NCI-H446 treated with DMSO at 0.1 percent for 48 hours (cell line): ENCODE measurements at regions not wholly inside any gene's neighbourhood (a gene's known extent, or its start where the extent isn't known, plus 50 kb on each side); places are given as distances from the start of the nearest gene placed in this dataset.
"Not testable (repeated sequence)": the region's sequence is repeated elsewhere in the genome, so short reads cannot be mapped to it uniquely, and the experiment has no call there.

Experiments used
- DNase-seq: peaks from one replicate; lab custom pipeline; 2025; lab: John Stamatoyannopoulos, UW

DNA sequence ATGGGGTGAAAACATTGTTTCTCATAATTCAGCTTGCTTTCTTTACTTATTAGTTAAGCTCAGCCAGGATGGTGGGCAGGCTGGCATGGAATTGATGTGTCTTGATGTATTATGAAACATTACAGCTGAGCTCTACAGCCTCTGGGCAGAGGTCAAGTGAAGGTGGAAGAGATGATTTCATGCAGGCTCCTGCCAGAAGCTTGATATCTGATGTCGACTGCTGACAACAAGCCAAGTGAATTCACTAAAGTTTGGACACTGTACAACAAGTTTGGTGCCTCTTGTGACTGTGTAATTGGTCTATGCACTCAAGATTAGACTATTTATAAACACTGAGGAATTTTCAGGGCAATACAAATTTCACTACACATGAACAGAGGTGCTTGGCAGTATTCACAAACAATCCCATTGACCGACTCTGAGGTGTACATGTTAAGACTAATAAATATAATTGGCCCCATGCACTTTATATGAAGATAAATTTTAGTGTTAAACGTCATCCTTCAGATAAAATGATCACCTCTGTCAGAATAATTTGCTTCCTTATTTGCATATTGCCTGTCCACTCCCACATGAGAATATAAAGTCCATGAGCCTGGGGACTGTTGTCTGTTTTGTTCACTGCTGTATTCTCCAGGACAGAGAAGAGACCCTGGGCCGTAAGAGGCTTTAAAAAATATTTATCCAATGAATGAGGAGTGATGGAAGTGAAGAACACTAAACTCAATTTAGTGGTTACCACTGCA, 612.2 kb downstream of the IQCM start:
- DNase-seq, result no peak

DNA sequence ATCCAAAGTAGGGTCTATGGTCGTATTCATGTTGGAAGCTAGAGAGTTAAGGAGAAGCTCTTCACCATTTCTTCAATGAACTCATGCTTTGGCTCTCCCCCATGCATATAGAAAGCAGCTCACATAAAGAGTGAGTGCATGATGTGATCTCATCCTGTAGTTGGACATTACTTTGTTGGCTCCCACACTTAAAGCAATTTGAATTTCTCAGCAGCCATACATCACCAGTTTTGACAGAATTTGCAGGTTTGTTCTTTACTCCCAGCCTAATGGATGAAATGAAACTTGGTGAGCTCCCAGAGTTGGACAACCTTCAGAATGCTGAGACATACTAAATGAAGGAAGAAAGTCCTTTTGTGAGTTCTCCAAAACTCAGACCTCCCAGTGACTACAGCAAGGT, 613.5 kb downstream of the IQCM start:
- no peak for DNase-seq

DNA sequence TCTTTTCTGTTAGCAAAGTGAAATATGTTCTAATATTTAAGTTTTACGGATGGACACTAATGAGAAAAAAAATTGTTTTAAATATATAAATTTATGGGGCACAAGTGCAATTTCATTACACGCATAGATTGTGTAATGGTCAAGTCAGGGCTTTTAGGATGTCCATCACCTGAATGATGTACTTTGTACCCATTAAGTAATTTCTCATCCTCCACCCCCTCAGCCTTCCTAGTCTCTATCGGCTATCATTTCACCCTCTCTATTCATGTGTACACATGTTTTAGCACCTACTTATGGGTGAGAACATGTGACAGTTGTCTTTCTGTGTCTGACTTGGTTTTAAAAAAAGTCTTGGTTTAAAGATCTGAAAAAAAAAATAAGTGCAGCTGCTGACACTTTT, 616.0 kb downstream of the IQCM start:
- no peak for DNase-seq

DNA sequence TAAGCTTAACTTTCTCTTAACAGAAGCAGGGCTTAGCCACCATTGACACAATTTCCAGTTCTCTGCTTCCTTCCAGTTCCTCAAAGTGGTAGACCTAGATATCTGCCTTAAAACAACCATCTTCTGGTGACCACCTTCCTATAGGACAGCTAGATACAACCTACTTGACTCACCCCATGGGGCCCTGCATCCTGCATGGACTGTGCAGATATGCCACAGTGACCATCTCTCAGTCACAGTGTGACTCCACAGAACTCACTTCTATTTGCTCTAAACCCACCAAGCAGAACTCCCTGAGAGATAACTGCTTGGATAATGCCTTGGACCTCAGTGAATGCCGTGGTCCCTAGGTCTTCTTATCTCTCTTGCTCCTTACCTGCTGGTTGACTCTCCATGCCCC, 621.6 kb downstream of the IQCM start:
- DNase-seq, result no peak

DNA sequence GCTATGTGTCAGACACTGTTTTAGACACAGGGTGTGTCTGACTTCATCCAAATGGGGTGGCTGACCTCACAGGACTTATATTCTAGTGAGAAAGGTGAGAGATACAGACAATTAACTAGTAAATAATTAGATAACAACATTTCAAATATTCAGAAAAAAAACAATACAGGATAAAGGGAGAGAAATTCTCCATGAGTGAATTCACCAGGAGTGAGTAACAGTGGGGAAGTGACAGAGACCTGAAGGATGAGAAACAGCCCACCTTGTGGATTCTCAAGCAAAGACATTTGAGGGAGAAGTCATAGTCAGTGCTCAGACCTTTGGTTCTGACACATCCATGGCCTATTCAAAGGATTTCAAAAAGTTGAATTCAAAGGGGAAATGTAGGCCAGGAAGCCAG, 627.9 kb downstream of the IQCM start:
- DNase-seq, result no peak

DNA sequence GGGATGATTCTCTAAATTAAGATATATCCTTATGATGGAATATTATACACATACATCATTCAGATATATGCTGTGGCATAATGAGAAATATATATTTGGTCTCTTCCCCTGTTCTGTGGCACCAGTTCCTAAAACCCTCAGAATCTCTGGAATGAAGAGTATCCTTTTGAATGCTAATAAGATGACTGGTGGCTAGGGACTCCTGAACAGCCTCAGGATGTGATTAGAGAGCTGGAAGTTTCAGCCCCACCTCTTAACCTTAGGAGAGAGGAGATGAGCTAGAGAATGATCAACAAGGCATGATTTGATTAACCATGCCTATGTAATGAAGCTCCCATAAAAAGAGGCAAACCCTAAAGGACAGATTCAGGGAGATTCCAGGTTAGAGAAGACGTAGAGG, 632.0 kb downstream of the IQCM start:
- no peak for DNase-seq

DNA sequence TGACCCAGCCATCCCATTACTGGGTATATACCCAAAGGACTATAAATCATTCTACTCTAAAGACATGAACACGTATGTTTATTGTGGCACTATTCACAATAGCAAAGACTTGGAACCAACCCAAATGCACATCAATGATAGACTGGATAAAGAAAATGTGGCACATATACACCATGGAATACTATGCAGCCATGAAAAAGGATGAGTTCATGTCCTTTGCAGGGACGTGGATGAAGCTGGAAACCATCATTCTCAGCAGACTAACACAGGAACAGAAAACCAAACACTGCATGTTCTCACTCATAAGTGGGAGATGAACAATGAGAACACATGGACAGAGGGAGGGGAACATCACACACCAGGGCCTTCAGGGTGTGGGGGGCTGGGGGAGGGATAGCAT, 634.2 kb downstream of the IQCM start:
- DNase-seq, result not testable (repeated sequence)

DNA sequence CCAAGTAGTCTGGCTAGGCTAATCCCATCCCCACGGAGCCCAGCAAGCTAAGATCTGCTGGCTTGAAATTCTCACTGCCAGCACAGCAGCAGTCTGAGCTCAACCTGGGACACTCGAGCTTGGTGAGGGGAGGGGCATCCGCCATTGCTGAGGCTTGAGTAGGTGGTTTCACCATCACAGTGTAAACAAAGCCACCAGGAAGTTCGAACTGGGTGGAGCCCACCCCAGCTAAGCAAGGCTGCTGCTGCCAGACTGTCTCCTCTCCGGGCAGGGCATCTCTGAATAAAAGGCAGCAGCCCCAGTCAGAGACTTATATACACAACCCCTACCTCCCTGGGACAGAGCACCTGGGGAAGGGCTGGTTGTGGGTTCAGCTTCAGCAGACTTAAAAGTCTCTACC, 639.6 kb downstream of the IQCM start:
- DNase-seq, result no peak

DNA sequence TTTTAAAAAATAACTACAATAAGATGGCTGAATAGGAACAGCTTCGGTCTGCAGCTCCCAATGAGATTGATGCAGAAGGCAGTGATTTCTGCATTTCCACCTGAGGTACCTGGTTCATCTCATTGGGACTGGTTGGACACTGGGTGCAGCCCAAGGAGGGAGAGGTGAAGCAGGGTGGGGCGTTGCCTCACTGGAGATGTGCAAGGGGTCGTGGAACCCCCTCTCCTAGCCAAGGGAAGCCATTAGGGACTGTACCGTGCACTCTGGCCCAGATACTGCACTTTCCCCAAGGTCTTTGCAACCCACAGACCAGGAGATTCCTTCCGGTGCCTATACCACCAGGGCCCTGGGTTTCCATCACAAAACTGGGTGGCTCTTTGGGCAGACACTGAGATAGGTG, 640.1 kb downstream of the IQCM start:
- DNase-seq, result no peak

DNA sequence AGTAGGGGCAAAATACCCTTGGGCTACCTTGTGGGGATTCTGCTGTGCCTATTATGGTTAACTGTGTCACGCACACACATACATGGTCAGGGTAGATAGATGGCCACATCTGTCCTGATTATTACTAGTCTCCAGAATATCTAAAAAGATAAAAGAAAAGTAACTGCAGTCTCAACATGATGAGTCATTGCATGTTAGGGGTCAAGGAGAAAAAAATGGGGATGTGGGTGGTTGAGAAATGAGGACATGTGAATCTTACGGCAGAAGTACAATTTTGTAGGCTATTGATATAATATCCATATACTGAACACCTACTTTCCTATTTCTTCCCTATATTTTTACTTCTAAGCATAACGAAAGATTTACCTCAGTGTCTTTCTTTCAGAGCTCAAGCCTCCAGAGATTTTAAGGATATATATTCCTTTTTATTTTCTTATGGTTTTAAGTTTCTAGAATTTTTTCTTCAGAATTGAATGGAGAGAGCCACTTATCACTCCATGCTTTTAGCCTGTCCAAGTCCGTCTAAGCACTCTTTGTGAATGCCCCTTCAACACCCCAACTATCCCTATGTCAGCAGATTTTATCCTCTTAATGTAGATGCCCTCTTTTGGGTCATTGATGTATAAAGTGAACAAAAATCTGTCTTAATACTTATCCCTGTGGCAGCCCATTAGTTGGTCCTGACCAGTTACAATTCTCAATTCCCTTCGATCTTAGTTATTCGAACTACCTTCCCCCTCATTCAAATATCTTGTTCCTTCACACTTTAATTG, 642.2 kb downstream of the IQCM start:
- DNase-seq, result no peak

DNA sequence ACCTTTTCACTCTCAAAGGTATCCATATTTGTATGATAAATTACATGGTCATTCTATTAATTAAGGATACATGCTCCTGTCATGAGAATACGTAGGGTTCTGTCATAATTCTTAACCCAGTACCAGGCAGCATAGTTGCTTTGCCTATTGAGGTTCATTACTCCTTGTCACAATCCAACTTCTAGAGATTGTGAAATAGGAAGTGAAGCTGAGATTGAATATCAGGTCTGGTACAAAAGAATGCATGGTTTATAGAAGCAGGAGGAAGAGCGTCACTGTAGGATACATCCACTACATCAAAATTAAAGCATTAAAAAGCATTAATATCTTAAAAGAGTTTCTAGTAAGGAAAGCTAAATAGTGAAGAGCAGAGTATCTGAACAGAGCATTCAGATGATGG, 647.0 kb downstream of the IQCM start:
- no peak for DNase-seq

DNA sequence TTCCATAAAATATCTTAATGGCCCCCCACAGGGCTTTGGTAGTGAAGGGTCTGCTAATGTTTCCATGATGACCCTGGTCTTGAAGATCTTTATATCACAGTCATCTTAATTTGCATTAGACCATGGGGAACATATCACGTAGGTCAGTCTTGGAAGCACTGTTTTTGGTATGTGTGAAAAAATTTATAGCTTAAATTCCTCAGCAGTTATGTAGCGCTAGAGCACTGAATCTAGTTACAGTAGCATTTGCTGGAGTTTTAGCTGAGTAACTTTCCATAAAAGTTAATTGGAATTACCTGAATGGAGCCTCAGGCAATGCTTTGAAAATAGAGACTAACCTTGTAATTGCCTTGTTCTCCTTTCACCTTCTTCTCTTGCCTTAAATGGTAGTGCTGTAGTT, 648.8 kb downstream of the IQCM start:
- no peak for DNase-seq

DNA sequence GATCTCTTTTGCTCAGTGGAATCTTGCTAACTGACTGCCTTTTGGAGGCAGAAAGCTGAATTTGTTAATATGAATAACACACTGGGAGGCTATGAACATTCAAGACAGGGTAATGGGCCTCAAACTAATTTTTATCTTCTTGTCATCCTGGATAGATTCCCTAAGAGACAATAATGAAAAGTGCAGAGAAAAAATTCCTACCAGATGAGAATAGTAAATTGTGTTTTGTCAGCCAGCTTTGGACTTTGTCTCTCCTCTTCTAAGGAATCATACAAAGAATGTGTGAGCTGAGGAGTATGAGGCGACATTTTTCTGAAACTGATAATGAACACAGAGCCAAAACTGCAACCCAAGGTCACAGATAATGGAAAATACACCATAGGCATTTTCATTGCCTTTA, 649.3 kb downstream of the IQCM start:
- DNase-seq, result no peak

DNA sequence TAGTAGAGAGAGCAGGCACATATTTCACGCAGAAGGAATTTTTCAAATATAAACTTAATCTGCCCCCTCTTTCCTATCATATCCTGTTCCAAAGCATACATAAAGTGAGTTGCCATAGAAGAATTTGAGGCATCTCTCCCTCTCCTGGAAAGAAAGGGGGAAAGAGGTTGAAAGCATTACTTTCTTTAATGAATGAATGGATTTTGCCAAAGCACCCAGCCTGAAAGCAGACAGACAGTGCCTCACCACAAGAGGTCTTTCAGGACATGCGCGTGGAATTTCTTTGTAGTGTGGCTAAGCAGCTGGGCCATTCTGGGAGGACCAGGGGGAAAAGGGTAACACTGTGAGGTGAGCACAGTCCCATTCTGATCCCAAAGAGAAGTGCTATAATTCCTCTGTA, 651.4 kb downstream of the IQCM start:
- DNase-seq, result no peak

DNA sequence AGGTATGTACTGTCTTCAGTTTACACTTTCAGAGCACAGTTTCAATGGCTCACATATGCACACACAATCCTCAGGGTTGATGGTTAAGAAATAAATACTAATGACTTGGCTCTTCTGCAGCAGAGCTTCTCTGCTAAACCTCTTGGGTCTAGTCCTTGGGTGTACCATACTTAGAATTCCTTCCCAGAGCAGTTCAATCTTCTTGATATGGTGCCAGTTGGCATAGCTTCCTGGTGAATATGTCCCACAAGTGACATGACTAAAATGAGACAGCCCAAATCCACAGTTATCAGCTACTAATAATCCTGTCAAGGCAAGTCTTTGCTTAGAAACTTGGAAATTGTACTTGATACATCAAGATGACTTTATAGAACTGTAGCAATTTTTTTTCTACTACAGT, 654.4 kb downstream of the IQCM start:
- no peak for DNase-seq

DNA sequence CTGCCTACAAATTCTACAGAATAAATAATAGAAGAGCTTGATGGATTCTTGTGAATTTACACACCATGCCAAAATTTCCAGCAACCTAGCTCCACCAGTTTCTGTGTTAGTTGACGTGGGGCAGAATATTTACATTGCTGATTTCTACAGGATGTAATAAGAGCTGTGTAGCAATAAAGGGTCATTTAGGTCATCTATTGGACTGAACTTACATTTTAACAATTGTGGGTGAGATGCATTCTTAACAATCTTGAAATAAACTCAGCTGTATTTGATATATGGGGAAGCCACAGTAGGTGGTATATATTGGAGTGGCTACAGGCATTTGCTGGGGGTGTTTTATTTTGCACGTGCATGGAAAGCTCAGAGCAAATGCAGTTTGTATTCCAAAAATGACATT, 655.3 kb downstream of the IQCM start:
- DNase-seq, result no peak

DNA sequence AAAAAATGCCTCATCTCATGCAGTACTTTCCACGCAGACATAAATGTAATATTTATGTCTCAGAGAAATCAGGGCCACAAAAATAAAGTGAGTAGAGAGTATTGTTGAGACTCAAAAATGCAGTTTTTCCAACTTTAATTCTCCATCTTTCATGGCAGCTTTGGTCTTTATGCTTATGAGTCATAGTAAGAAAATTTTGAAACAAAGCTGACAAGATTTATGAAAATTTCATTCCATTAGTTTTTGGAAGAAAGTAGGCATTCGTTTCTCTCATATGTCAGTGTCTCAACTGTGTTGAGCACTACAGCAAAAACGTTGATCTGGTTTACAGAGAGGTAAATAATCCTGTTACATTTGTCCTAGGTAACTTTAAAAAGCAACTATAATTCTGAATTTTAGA, 656.8 kb downstream of the IQCM start:
- no peak for DNase-seq

DNA sequence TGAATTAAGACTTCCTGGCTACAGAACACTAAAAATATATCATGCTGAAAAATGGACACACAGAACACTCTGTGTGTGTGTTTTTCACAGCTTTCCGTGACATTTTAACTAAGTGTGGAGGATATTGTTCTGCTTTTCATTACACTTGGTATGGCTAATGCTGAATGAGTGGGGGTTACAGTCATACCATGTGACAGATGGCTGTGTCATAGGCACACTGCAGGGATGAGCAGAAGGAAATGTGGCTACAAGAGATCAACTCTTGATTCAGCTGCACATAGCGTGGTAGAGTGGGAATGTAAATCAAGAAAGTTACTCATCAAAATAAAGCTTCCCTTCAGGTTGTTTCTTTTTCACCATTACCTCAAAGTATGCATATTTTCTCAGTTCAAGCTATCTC, 669.8 kb downstream of the IQCM start:
- DNase-seq, result no peak

DNA sequence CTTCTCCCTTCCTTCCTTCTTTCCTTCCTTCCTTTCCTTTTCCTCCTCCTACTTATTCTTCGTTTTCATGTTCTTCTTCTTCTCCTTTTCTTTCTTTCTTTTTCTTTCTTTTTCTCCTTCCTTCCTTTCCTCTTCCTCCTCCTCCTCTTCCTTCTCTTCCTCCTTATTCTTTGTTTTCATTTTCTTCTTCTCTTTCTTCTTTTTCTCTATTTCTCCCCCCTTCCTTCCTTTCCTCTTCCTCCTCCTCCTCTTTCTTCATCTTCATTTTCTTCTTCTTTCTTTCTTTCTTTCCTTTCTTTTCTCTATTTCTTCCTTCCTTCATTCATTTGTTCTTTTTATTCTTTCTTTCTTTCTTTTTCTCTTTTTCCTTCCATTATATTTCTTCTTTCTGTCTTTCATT, 671.6 kb downstream of the IQCM start:
- no peak for DNase-seq

DNA sequence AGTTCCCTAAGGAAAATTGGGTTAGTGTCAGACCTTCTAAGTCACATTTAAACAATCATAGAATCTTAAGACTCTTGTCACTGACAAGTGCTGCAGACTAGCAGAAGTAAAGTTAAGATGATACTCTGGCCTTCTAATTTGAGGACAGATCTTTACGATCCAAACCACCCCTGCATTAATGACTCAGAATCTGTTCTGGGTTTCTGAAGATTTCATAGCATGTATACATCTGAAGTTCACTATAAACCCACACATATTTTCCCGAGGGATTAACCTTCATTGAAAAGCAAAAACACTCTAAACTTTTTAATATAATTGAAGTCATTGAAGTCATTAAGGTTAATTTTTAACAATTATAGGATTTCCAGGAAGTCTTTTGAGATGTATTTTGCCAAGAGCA, 674.3 kb downstream of the IQCM start:
- no peak for DNase-seq

DNA sequence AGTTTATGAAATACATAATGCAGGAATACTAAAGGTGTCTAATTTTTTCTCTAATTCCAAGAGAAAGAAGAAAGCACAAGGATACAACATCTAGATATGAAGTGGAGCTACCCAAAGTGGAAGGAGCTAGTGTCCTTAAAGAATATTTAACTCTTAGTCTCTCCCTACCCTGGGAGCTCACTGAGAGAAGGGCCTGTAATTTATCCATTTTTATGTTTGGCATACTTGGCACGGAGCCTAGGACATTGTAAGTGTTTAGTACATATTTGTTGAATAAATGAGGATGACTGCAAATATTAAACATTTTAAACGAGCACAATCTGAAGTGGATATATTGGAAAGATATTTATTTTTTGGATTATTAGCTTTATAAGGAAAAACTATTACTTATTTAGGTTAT, 674.8 kb downstream of the IQCM start:
- no peak for DNase-seq

DNA sequence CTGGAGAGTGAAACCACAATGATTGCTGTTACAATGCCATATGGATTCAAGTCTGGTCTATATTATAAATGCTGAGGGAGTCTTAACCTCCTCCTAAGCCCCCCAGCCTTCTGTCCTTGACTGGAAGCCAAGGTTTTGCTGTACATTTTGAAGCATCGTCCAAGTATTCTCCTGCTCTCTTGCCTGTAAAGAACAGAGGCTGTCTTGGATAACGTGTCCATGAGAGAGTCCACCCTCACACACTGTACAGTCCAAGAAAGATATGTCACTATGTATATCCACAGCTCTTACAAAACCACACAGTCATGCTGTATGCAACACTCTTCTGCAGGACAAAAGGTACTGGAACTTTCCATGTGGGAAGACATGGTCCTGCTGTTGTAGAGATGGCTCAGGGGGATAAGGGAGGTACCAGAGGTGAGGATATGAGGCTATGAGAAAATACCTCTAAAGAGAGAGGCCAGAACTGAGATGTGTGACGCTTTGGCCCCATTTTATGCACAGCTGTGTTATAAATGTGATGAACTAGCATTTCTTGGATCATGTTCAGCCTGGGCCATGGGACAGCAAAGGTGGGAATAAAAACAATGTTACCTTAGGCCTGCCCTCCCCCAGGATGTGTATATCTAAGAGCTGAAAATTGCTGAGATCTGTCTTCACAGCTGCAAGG, 678.6 kb downstream of the IQCM start:
- no peak for DNase-seq

DNA sequence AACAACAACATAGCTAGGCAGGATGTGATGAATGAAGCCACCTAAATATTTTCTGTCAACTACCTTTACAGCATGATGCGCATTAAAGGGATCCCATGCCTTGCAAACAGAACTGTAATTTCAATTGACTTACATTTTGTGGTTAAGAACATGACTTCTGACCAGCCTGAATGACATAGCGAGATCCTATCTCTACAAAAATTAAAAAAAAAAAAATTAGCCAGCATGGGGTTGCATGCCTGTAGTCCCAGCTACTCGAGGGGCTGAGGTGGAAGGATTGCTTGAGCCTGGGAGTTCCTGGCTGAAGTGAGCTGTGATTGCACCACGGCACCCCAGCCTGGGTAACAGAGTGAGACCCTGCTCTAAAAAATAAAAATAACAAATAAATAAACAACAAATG, 680.6 kb downstream of the IQCM start:
- DNase-seq, result no peak
